T follicular helper cell (primary cell): ENCODE measurements at regions not wholly inside any gene's neighbourhood (a gene's known extent, or its start where the extent isn't known, plus 50 kb on each side); places are given as distances from the start of the nearest gene placed in this dataset.

Source experiments
- DNase-seq: peaks from one replicate; pipeline ENCODE4 v3.0.0-alpha.2; 2020; ENCODE audit warnings: low read depth

- DNase-seq, result no peak
Observed at GRCh38 chr6:28707387-28708282, 182.0 kb downstream of the GPX5 start.

DNA sequence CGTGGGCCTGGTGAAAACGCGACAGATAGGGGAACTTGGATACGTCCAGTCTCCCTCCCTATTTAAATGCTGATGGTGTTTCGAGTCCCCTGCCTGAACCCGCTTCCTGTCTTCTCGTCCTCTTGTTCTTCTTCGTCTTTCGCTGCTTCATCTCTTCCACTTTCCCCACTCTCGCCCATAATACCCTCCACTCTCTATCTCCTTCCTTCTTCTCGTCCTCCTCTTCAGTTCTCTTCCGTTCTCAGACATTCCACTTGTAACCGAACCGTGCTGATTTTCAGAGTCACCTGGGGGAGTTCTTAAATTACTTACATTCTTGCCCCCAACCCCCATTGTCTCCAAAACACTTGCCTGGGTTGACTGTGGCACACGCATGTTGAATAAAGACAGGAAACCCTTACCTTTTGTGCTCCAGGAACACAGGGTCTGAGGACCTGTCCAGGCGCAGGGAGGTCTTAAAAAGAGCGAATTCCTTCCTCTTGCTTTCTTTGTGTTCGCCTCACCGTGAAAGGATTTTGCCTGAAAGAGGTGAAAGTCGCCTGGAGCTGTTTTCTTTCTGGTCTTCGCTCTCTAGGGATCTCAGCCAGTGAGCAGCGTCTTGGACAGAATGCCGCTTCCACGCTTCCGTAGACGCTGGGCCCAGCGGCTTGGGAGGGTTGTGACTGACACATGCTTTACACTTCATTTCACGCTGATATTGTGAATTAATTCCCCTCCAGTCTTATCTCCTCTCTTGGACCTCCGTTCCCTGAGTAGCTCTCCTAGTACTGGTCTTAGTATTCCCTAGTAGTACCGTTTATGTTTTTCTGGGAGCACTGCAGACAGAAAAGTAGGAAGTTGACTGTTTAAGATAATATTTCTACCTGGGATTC is 184.0 kb downstream of the GPX5 start:
- DNase-seq, result no peak

DNA sequence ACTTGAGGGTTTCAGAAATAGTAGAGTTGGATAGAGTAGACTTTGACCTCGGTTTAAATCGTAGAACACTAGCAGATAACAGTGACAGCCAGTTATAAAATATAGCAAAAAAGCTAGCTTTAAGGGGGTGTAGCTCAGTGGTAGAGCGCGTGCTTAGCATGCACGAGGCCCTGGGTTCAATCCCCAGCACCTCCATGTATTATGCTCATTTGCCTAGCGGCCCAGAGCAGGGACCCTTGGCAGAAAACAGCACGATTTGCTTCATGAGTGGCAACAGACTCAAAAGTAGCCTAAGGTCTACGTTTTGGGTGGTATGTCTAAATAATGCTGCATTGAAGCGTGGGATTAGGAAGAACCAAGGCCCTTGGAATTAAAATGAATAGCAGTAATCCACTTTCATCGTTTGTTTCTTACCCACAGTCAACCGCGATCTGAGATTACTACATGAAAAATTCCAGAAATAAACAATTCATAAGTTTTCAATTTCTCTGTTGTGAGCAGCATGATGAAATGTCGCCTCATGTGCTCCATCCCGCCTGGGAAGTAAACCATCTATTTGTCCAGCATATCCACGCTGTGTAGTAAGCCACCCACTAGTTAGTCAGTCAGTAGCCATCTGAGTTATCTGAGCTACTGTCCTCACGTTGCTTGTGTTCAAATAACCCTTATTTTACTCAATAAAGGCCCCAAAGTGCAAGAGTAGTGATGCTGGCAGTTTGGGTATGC is 184.9 kb downstream of the GPX5 start:
- DNase-seq, result no peak

GRCh38 chr6:28711325-28711724 is 185.6 kb downstream of the GPX5 start:
- no peak for DNase-seq

DNA sequence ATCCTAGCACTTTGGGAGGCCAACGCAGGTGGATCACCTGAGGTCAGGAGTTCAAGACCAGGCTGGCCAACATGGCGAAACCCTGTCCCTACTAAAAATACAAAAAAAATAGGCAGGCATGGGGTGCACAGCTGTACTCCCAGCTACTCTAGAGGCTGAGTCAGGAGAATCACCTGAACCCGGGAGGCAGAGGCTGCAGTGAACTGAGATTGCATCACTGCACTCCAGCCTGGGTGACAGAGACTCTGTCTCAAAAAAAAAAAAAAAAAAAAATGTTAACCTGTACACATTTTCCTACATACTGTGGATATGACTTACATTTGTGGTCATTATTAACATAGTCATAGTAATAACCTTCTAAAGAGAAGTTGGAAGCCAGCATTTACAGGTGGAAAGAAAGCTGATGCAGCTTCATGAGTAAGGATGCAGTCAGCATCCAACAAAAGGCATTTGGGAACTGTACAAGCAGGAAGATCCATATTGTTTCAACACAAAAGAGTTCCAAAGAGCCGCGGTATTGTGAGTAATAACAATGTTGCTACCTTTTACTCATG is 186.2 kb downstream of the GPX5 start:
- DNase-seq, result no peak

GRCh38 chr6:28712982-28713381 is 187.3 kb downstream of the GPX5 start:
- DNase-seq, result no peak

DNA sequence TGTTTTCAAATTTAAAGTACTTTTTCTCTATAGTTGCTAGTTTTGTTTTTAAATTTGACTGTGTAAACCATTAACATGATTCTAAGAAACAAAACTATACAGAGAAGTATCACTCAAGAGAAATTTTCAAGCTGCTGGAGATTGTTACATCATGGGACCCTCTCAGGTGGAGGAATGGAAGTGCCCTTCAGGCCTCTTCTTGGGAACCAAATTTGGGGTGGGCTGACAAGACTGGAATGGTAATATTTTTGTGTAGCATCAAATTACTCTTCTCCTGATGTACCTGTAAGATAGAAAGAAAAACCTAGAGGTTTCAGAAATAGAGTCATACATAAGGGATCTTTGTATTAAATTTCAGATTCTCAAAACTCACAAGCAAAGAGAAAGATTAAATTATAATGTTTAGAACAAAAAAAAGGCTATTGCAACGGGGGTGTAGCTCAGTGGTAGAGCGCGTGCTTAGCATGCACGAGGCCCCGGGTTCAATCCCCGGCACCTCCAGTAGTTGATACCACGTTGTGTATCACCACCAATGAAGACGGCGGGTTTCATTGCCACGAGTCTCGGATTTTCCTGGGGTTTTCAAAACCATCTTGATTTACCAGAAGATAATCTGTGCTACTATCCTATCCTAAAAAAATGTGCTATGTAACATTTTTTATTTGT is 193.7 kb downstream of the GPX5 start:
- no peak for DNase-seq

GRCh38 chr6:28720357-28721231 is 194.9 kb downstream of the GPX5 start:
- DNase-seq, result no peak

GRCh38 chr6:28721372-28721771 is 195.7 kb downstream of the GPX5 start:
- no peak for DNase-seq

GRCh38 chr6:28724395-28724794 is 198.7 kb downstream of the GPX5 start:
- no peak for DNase-seq

DNA sequence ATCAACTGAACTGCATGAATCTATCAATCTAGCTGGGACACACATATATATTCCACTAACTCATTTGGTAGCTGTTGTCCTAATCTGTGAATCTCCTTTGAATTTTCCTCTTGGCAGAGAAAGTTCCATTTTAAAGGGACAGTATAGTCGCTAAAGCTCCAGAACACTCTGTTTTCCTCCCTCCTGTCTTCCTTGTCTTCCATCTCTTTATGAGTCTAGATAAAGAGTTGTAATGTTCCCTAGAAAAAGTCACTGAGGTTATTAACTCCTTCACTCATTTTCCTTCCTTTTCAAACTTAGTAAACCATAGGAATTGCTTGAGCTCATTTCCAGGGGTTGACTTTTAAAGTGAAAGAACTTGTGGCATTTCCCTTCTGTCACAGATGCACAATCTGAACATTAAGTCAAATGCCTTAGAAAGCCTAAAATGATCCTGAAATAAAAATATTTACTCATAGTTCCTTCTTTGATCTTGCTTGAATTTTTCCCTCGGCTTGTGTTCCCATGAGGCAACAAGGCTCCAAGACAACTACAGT is 198.4 kb downstream of the TRIM27 start:
- DNase-seq, result no peak

GRCh38 chr6:28725890-28726348 is 197.9 kb downstream of the TRIM27 start:
- no peak for DNase-seq

DNA sequence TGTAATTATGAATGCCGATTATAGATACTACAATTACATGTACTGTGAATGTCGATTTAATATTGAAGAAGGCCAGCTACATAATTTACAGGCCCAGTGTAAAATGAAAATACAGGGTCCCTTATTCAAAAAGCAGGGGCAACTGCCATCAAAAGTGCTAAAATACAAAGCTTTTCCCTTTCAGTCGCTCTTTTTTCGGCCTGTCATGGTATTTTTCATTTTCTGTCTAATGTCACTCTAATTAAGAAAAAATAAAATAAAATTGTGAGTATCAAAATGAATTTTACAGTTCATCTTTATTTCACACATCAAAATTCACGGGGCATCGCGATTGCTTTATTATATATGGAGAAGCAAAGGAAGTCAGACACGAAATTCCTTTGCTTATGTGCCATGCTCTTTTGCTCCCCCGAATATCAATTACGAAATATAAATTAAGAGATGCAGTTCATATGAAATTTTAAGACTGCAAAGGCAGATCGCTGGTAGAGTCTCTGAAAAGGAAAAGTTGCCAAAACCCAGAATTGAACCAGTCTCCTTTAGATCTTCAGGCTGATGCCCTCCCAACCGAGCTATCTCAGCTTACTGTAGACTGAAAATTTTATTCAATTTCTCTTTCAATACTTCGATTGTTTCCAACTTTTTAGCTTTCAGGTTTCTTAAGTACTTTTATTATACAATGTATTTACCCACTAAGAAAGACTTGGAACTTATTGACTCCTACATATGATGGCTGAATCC is 197.0 kb downstream of the TRIM27 start:
- DNase-seq, result no peak

GRCh38 chr6:28727559-28728211 is 196.1 kb downstream of the TRIM27 start:
- DNase-seq, result no peak

DNA sequence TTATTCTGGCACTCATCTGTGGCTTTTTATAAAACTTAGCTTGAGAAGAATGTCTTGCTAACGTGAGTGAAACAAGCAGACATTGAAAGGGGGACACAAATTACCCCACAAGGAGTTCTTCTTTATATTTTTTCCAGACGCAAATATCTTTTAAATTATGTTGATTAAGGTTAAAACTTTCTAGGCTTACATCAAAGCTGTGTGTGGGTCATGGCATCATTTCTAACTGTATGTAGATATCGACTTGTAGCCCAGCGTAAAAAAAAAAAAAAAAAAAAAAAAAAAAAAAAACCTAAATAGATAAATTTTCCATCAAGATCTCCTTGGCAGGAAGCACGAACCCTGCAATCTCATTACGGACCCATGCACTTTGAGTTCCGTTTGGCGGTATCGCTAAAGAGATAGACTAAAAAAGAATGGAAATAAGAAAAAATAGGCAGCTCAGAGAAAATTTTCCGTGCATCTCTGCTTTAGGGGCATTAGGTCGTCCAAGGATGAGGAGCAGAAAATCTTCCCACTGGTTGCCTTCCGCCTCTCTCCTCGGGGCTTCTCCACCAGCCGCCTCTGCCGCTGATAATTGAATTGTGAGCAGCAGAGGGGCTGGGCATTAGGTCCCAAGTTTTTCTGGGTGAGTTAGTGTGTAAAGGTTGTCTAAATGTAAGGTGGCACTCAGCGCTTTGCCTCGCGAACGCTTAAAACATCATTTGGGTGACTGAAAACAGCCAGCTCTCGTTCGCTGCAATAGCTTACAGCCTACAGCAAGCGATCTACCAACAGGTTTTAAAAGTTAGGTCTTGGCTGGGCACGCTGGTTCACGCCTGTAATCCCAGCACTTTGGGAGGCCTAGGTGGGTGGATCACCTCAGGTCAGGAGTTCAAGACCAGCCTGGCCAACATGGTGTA is 194.0 kb downstream of the TRIM27 start:
- no peak for DNase-seq

DNA sequence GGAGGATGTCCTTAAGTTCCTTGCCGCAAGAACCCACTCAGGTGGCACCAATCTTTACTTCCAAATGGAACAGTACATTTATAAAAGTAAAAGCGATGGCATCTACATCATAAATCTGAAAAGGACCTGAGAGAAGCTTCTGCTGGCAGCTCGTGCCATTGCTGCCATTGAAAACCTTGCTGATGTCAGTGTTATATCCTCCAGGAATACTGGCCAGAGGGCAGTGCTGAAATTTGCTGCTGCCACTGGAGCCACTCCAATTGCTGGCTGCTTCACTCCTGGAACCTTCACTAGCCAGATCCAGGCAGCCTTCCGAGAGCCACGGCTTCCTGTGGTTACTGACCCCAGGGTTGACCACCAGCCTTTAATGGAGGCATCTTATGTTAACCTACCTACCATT is 191.7 kb downstream of the TRIM27 start:
- DNase-seq, result no peak

DNA sequence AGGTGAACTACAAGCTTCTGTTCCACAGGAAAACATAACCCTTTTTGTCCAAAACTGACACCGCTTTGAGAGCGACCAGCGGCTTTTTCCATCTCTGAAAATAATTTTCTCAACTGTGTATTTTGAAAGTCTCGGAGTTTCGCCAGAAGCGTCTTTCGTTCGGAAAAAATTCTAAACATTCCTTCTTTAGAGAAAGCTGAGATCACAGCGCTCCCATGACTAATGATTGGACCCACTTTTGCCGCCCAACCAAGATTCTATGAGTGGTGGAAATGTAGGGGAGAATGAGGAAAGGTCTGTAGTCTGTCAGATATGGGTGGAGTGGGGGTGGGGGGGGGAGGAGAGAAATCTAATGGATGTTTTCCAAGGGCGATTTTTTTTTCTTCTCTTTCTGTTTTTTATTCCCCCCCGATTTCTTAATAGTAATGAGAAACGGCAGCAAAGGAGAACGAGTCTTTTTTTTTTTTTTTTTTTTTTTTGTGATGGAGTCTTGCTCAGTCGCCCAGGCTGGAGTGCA is 189.3 kb downstream of the TRIM27 start:
- DNase-seq, result no peak
